ENCODE measurements at regions not wholly inside any gene's neighbourhood (a gene's known extent, or its start where the extent isn't known, plus 50 kb on each side); places are given as distances from the start of the nearest gene placed in this dataset.
"Not testable (repeated sequence)": the region's sequence is repeated elsewhere in the genome, so short reads cannot be mapped to it uniquely, and the experiment has no call there.

GRCh38 chr11:96523656-96524055, 133.8 kb downstream of the JRKL start:
- DNase-seq, result no peak

- DNase-seq, result no peak
Observed at GRCh38 chr11:96524475-96524874, 134.7 kb downstream of the JRKL start.

GRCh38 chr11:96530473-96530872, 140.7 kb downstream of the JRKL start:
- DNase-seq, result no peak

- DNase-seq, result no peak
Observed at GRCh38 chr11:96538104-96538503, 148.3 kb downstream of the JRKL start.

- no peak for DNase-seq
Observed at GRCh38 chr11:96538622-96539021, 148.8 kb downstream of the JRKL start.

GRCh38 chr11:96540875-96541274, 151.1 kb downstream of the JRKL start:
- DNase-seq, result no peak

GRCh38 chr11:96543177-96543576, 153.4 kb downstream of the JRKL start:
- no peak for DNase-seq

GRCh38 chr11:96545192-96545591, 155.4 kb downstream of the JRKL start:
- DNase-seq, result not testable (repeated sequence)

- no peak for DNase-seq
Observed at GRCh38 chr11:96551136-96551535, 161.3 kb downstream of the JRKL start.

- no peak for DNase-seq
Observed at GRCh38 chr11:96554236-96554820, 164.5 kb downstream of the JRKL start.

- DNase-seq, result not testable (repeated sequence)
Observed at GRCh38 chr11:96555826-96556225, 166.0 kb downstream of the JRKL start.

- DNase-seq, result not testable (repeated sequence)
Observed at GRCh38 chr11:96560727-96561126, 170.9 kb downstream of the JRKL start.

- DNase-seq, result no peak
Observed at GRCh38 chr11:96567176-96567575, 177.4 kb downstream of the JRKL start.

- no peak for DNase-seq
Observed at GRCh38 chr11:96567667-96568066, 177.9 kb downstream of the JRKL start.

GRCh38 chr11:96576383-96576782, 186.6 kb downstream of the JRKL start:
- no peak for DNase-seq

GRCh38 chr11:96578379-96578778, 188.6 kb downstream of the JRKL start:
- DNase-seq, result no peak

- DNase-seq, result no peak
Observed at GRCh38 chr11:96579656-96580055, 189.8 kb downstream of the JRKL start.

- DNase-seq, result no peak
Observed at GRCh38 chr11:96580476-96581040, 190.7 kb downstream of the JRKL start.

- DNase-seq, result not testable (repeated sequence)
Observed at GRCh38 chr11:96585944-96586880, 196.4 kb downstream of the JRKL start.

GRCh38 chr11:96588793-96589192, 199.0 kb downstream of the JRKL start:
- not testable (repeated sequence) for DNase-seq

GRCh38 chr11:96595011-96595410, 205.2 kb downstream of the JRKL start:
- DNase-seq, result no peak

- DNase-seq, result no peak
Observed at GRCh38 chr11:96607864-96608558, 218.2 kb downstream of the JRKL start.

- DNase-seq, result no peak
Observed at GRCh38 chr11:96614101-96614500, 224.3 kb downstream of the JRKL start.

All from DMS79 (cell line).